ENCODE measurements at regions not wholly inside any gene's neighbourhood (a gene's known extent, or its start where the extent isn't known, plus 50 kb on each side); places are given as distances from the start of the nearest gene placed in this dataset.
A peak's percentile ranks its signal among the peaks of the same experiment; 100 is the strongest.

GRCh38 chr2:57759131-57759530, 287.5 kb upstream of the VRK2 start:
- Histone ChIP-seq H4K20me1 (replicated peaks in 1 of 2; ENCODE audit: control insufficient read depth in 1 of 2, insufficient read depth in 2 of 2, low read length in 2 of 2) (no peaks in the 10 kb centered on the region), H2BK20ac (ENCODE audit: low read length) (no peak overlapping the region), H4K91ac (replicated peaks; ENCODE audit: insufficient read length, low read length) (no peak overlapping the region), H3K4ac (replicated peaks; ENCODE audit: insufficient read length, low read depth, low read length) (no peak overlapping the region), H3K14ac (ENCODE audit: insufficient read length) (no peak overlapping the region), H3K9ac (replicated peaks in 1 of 4; ENCODE audit: extremely low read depth in 1 of 4, low read depth in 3 of 4, low read length in 3 of 4) (no peak overlapping the region), H3K56ac (replicated peaks; ENCODE audit: insufficient read length, low read depth, low read length) (no peak overlapping the region), H3K36me3 (ENCODE audit: control insufficient read depth in 2 of 4, insufficient read depth in 4 of 4, low read length in 3 of 4) (no peaks in the 10 kb centered on the region), H3K23ac (ENCODE audit: insufficient read length) (no peak overlapping the region), H4K5ac (ENCODE audit: insufficient read length, low read depth, low read length) (no peak overlapping the region), H2BK5ac (ENCODE audit: low read depth, low read length) (no peak overlapping the region), H3K4me3 (ENCODE audit: extremely low read depth in 1 of 4, insufficient read depth in 2 of 4, low read depth in 3 of 4, low read length in 4 of 4) (peak overlapping the region in 1 of 4 experiments; percentile 28; a peak in 1 of 8 replicates), H3K27ac (ENCODE audit: low read depth, low read length) (no peak overlapping the region), H3K4me1 (replicated peaks in 1 of 4; ENCODE audit: control insufficient read depth in 3 of 4, insufficient read depth in 4 of 4, low read length in 3 of 4) (peaks cover 3 to 8% (median 5%) of the 10 kb centered on the region in 4 experiments; a peak in 4 of 7 replicates), H2AK5ac (ENCODE audit: low read depth, low read length) (no peak overlapping the region), H2BK15ac (ENCODE audit: low read length) (no peak overlapping the region), H3K27me3 (replicated peaks in 1 of 4; ENCODE audit: control insufficient read depth in 3 of 4, extremely low read depth in 1 of 4, insufficient read depth in 3 of 4, low read length in 3 of 4) (no peaks in the 10 kb centered on the region), H2BK120ac (replicated peaks; ENCODE audit: low read depth, low read length) (no peak overlapping the region), H3K79me2 (ENCODE audit: control insufficient read depth in 1 of 2, insufficient read depth in 2 of 2, low read length in 2 of 2) (no peaks in the 10 kb centered on the region), H3K9me3 (ENCODE audit: insufficient read depth in 2 of 2, low read depth in 1 of 2, low read length in 1 of 2) (no peaks in the 10 kb centered on the region), H3K4me2 (ENCODE audit: insufficient read depth in 1 of 2, low read depth in 2 of 2, low read length in 2 of 2) (0 out of 4 replicates have a peak overlapping the region, but pooled peaks of 1 of the 2 experiments have one; percentile 0), H2BK12ac (ENCODE audit: low read depth, low read length) (no peak overlapping the region), H3K79me1 (ENCODE audit: low read depth, low read length) (no peaks in the 10 kb centered on the region), H3K23me2 (ENCODE audit: low read depth, low read length) (no peaks in the 10 kb centered on the region), H2AFZ (ENCODE audit: low read length) (no peak overlapping the region), H3K18ac (ENCODE audit: extremely low read depth, low read length) (no peak overlapping the region), H4K8ac (ENCODE audit: extremely low read depth, insufficient read depth, low read length) (no peak overlapping the region)
- CTCF ChIA-PET (ENCODE audit: partially characterized antibody), result interaction anchor here (0.6 to 2.2 kb wide), 19 partner anchors 11 to 1552 kb away, joined by 3 to 10 read pairs (median 4); no protein-coding TSS in a partner anchor
- DNase-seq (ENCODE audit: low read depth in 1 of 2, low spot score in 2 of 2) (no peak), FAIRE-seq (peak; percentile 52)
- POLR2A ChIA-PET (ENCODE audit: partially characterized antibody), result no interaction called here
- no peak for TF ChIP-seq KDM4A (IDR thresholded peaks at IDR 0.05; ENCODE audit: low read depth, low read length, severe bottlenecking)
- TF ChIP-seq CBX5 (IDR thresholded peaks at IDR 0.05; ENCODE audit: low read depth, low read length), result no peak
- TF ChIP-seq CTBP2 (IDR thresholded peaks at IDR 0.05; ENCODE audit: borderline replicate concordance, insufficient read depth, insufficient read length, low read length), result no peak
- no peak for TF ChIP-seq RXRA (IDR thresholded peaks at IDR 0.05; ENCODE audit: insufficient read depth, low read depth, low read length)
- no peak for TF ChIP-seq FOSL1 (IDR thresholded peaks at IDR 0.05; ENCODE audit: insufficient read depth, low read depth, low read length)
- 57% methylated on average over 5 of the region's 5 CpGs; no CpG with 5 or more reads in 1 of the 2 experiments for WGBS, 2 experiments (ENCODE audit: extremely low coverage in 1 of 2, insufficient coverage in 1 of 2, insufficient read length in 1 of 2, insufficient replicate concordance in 2 of 2, low coverage in 1 of 2, low lambda C conversion rate in 2 of 2, missing lambda C conversion rate in 1 of 2)

All from H1 (cell line).